ENCODE measurements at regions not wholly inside any gene's neighbourhood (a gene's known extent, or its start where the extent isn't known, plus 50 kb on each side); places are given as distances from the start of the nearest gene placed in this dataset.

DNA sequence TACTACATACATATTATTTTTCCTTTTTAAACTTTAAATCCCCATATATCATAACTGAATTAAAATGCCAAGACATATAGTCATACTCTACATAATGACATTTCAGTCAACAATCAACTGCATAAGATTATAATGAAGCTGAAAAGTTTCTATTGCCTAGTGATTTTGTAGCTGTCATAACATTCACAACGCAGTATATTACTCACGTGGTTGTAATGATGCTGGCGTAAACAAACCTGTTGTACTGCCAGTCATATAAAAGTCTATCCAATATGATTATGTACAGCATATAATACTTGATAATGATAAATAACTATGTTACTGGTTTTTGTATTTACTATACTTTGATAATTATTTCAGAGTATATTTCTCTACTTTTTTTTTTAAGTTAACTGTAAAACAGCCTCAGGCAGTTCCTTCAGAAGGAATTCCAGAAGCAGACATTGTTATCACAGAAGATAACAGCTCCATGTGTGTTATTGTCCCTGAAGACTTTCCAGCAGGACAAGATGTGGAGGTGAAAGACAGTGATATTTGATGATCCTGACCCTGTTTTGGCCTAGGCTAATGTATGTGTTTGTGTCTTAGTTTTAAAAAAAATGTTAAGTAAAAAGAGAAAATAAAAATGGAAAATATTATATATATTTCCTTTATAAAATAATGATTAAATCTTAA lies 443.4 kb upstream of the UBE2E2 start:
- no peak overlapping the region for H2AFZ ChIP-seq (ENCODE audit: low read length)
- WGBS (ENCODE audit: extremely low coverage, insufficient read length, low lambda C conversion rate) = no CpG with 5 or more reads among the region's 3 CpGs
- no peaks in the 10 kb centered on the region for H3K79me1 ChIP-seq (ENCODE audit: insufficient read depth, low read depth, low read length, poor library complexity, severe bottlenecking)
- H3K18ac ChIP-seq (ENCODE audit: insufficient read length, low read depth, low read length) = no peak overlapping the region
- Mint-ChIP-seq H3K36me3 (ENCODE audit: insufficient read depth in 1 of 3, low read depth in 3 of 3) (no peaks in the 10 kb centered on the region; a peak in 2 of 7 replicates), H3K27me3 (ENCODE audit: low read depth) (no peaks in the 10 kb centered on the region), H3K4me3 (no peak overlapping the region), H3K27ac (no peak overlapping the region), H3K4me1 (no peaks in the 10 kb centered on the region), H3K9me3 (peaks cover 6 to 9% of the 10 kb centered on the region in 2 experiments; a peak in 4 of 5 replicates)
- no peak overlapping the region for H2AK5ac ChIP-seq (ENCODE audit: insufficient read length, low read length)
- H4K91ac ChIP-seq (ENCODE audit: insufficient read length, low read depth, low read length) = no peak overlapping the region
- H2BK20ac ChIP-seq (ENCODE audit: low read depth, low read length, poor library complexity, severe bottlenecking) = no peak overlapping the region
- no peaks in the 10 kb centered on the region for H3K27me3 ChIP-seq (ENCODE audit: insufficient read depth, low read length)
- no peak overlapping the region for H3K4ac ChIP-seq (ENCODE audit: low read depth, low read length)
- H3T11ph ChIP-seq (ENCODE audit: low read length) = no peak overlapping the region
- H4K20me1 ChIP-seq (ENCODE audit: control insufficient read depth, insufficient read depth, insufficient read length) = no peaks in the 10 kb centered on the region
- H3K27ac ChIP-seq (ENCODE audit: insufficient read length, low read depth, low read length) = no peak overlapping the region
- H3K79me2 ChIP-seq (ENCODE audit: insufficient read depth, low read length) = no peaks in the 10 kb centered on the region
- no peak overlapping the region for H3K56ac ChIP-seq (ENCODE audit: insufficient read length, low read depth, low read length)
- no peak for TF ChIP-seq CTCF (conservative IDR thresholded peaks at IDR 0.05)
- DNase-seq = no peak
- no peak overlapping the region for H2BK15ac ChIP-seq (ENCODE audit: low read depth, low read length)
- no peak overlapping the region for H2BK5ac ChIP-seq (ENCODE audit: insufficient read length, low read length)
- H3K9me3 ChIP-seq (ENCODE audit: control insufficient read depth, low read depth, low read length) = peaks cover 6% of the 10 kb centered on the region
- H2BK12ac ChIP-seq (ENCODE audit: insufficient read length, low read depth, low read length) = no peak overlapping the region
- H3K9ac ChIP-seq (ENCODE audit: extremely low read depth, insufficient read length, low read length) = no peak overlapping the region
- H3K14ac ChIP-seq (ENCODE audit: insufficient read depth, low read length) = no peak overlapping the region
- H4K8ac ChIP-seq (replicated peaks; ENCODE audit: insufficient read length, low read depth, low read length) = no peak overlapping the region
- no peaks in the 10 kb centered on the region for H3K23me2 ChIP-seq (ENCODE audit: insufficient read length, low read depth, low read length, poor library complexity, severe bottlenecking)
- no peak overlapping the region for H3K4me2 ChIP-seq (ENCODE audit: insufficient read depth, insufficient read length, low read length)
- no peak overlapping the region for H3K23ac ChIP-seq (ENCODE audit: insufficient read length, low read depth, low read length)
- H2BK120ac ChIP-seq (ENCODE audit: low read depth, low read length, poor library complexity, severe bottlenecking) = no peak overlapping the region
- no peak overlapping the region for H4K5ac ChIP-seq (ENCODE audit: insufficient read length, low read depth, low read length)
- no peaks in the 10 kb centered on the region for H3K4me1 ChIP-seq (ENCODE audit: insufficient read depth, low read length)
